ENCODE measurements at regions not wholly inside any gene's neighbourhood (a gene's known extent, or its start where the extent isn't known, plus 50 kb on each side); places are given as distances from the start of the nearest gene placed in this dataset.

DNA sequence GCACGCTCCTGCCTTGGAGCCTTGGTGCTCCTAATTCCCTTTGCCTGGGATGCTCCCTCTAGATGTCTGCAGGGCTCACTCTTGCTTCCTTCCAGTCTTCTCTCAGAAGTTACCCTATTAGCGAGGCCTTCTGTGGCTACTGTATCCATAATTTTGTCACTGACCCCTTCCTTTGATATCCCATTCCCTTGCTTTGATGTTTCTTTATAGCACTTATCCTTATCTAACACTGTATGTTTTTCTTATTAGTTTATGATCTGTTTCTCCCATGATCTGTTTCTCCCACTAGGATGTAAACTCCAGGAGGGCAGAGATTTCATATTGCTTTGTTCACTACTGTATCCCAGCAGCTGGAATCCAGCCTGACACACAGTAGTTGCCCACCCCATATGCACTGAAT is 263.4 kb downstream of the FOXD2 start:
- TF ChIP-seq, protein P1, sequence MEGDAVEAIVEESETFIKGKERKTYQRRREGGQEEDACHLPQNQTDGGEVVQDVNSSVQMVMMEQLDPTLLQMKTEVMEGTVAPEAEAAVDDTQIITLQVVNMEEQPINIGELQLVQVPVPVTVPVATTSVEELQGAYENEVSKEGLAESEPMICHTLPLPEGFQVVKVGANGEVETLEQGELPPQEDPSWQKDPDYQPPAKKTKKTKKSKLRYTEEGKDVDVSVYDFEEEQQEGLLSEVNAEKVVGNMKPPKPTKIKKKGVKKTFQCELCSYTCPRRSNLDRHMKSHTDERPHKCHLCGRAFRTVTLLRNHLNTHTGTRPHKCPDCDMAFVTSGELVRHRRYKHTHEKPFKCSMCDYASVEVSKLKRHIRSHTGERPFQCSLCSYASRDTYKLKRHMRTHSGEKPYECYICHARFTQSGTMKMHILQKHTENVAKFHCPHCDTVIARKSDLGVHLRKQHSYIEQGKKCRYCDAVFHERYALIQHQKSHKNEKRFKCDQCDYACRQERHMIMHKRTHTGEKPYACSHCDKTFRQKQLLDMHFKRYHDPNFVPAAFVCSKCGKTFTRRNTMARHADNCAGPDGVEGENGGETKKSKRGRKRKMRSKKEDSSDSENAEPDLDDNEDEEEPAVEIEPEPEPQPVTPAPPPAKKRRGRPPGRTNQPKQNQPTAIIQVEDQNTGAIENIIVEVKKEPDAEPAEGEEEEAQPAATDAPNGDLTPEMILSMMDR (IDR thresholded peaks at IDR 0.05) = no peak
- TF ChIP-seq POLR2A (IDR thresholded peaks at IDR 0.05) = no peak

All from lower leg skin (tissue), 3 donors.